ENCODE measurements at regions not wholly inside any gene's neighbourhood (a gene's known extent, or its start where the extent isn't known, plus 50 kb on each side); places are given as distances from the start of the nearest gene placed in this dataset.

- intact Hi-C loops (cut with micrococcal nuclease; ENCODE audit: unreplicated experiment): no loop called here
- DNase-seq (ENCODE audit: low spot score): no peak
- Histone ChIP-seq H3K4me1 (ENCODE audit: insufficient read depth, low read length, poor library complexity, severe bottlenecking) (peaks cover 4% of the 10 kb centered on the region), H3K9me2 (ENCODE audit: insufficient read depth, low read length) (no peaks in the 10 kb centered on the region), H3K9me3 (ENCODE audit: low read length) (no peaks in the 10 kb centered on the region), H3K4me2 (ENCODE audit: low read length) (no peak overlapping the region), H3K36me3 (ENCODE audit: insufficient read depth, low read length) (no peaks in the 10 kb centered on the region), H2AFZ (ENCODE audit: low read length) (no peak overlapping the region), H4K20me1 (ENCODE audit: insufficient read depth, low read length) (no peaks in the 10 kb centered on the region), H3K27ac (ENCODE audit: low read depth, low read length, poor library complexity, severe bottlenecking) (no peak overlapping the region), H3K4me3 (ENCODE audit: low read depth, low read length, poor library complexity, severe bottlenecking) (no peak overlapping the region), H3K79me2 (ENCODE audit: insufficient read depth, low read depth, low read length) (no peaks in the 10 kb centered on the region)
- POLR2A ChIA-PET: interaction anchor here (0.7 kb wide), 1 partner anchor 22 kb away, joined by 3 read pairs; no protein-coding TSS in a partner anchor
- CTCF ChIA-PET (ENCODE audit: unreplicated experiment): no interaction called here
- BruUV-seq (replicated peaks): no TSS peak
- TF ChIP-seq EZH2phosphoT487 (IDR thresholded peaks at IDR 0.05; ENCODE audit: borderline replicate concordance, low read depth, low read length): no peak
- TF ChIP-seq CTCF (conservative IDR thresholded peaks at IDR 0.05; ENCODE audit: low read length): no peak
Observed at GRCh38 chr7:18419456-18419855, 76.1 kb upstream of the HDAC9 start.

GRCh38 chr7:18420108-18420507 is 75.4 kb upstream of the HDAC9 start:
- intact Hi-C loops (cut with micrococcal nuclease; ENCODE audit: unreplicated experiment): no loop called here
- no peaks in the 10 kb centered on the region for H4K20me1 ChIP-seq (ENCODE audit: insufficient read depth, low read length)
- H2AFZ ChIP-seq (ENCODE audit: low read length): no peak overlapping the region
- H3K79me2 ChIP-seq (ENCODE audit: insufficient read depth, low read depth, low read length): no peaks in the 10 kb centered on the region
- H3K4me2 ChIP-seq (ENCODE audit: low read length): no peak overlapping the region
- ChIA-PET POLR2A (interaction anchor here (0.7 kb wide), 1 partner anchor 21 kb away, joined by 3 read pairs; no protein-coding TSS in a partner anchor), CTCF (ENCODE audit: unreplicated experiment) (no interaction called here)
- no peak for DNase-seq (ENCODE audit: low spot score)
- H3K36me3 ChIP-seq (ENCODE audit: insufficient read depth, low read length): no peaks in the 10 kb centered on the region
- peaks cover 4% of the 10 kb centered on the region for H3K4me1 ChIP-seq (ENCODE audit: insufficient read depth, low read length, poor library complexity, severe bottlenecking)
- no TSS peak for BruUV-seq (replicated peaks)
- TF ChIP-seq CTCF (conservative IDR thresholded peaks at IDR 0.05; ENCODE audit: low read length): no peak
- no peak for TF ChIP-seq EZH2phosphoT487 (IDR thresholded peaks at IDR 0.05; ENCODE audit: borderline replicate concordance, low read depth, low read length)
- no peak overlapping the region for H3K4me3 ChIP-seq (ENCODE audit: low read depth, low read length, poor library complexity, severe bottlenecking)
- H3K9me3 ChIP-seq (ENCODE audit: low read length): no peaks in the 10 kb centered on the region
- no peak overlapping the region for H3K27ac ChIP-seq (ENCODE audit: low read depth, low read length, poor library complexity, severe bottlenecking)
- no peaks in the 10 kb centered on the region for H3K9me2 ChIP-seq (ENCODE audit: insufficient read depth, low read length)

GRCh38 chr7:18420748-18421147 is 74.8 kb upstream of the HDAC9 start:
- Histone ChIP-seq H3K79me2 (ENCODE audit: insufficient read depth, low read depth, low read length) (no peaks in the 10 kb centered on the region), H3K4me2 (ENCODE audit: low read length) (no peak overlapping the region), H4K20me1 (ENCODE audit: insufficient read depth, low read length) (no peaks in the 10 kb centered on the region), H3K4me3 (ENCODE audit: low read depth, low read length, poor library complexity, severe bottlenecking) (no peak overlapping the region), H3K4me1 (ENCODE audit: insufficient read depth, low read length, poor library complexity, severe bottlenecking) (peaks cover 4% of the 10 kb centered on the region), H2AFZ (ENCODE audit: low read length) (no peak overlapping the region), H3K27ac (ENCODE audit: low read depth, low read length, poor library complexity, severe bottlenecking) (no peak overlapping the region), H3K36me3 (ENCODE audit: insufficient read depth, low read length) (no peaks in the 10 kb centered on the region), H3K9me3 (ENCODE audit: low read length) (no peaks in the 10 kb centered on the region), H3K9me2 (ENCODE audit: insufficient read depth, low read length) (no peaks in the 10 kb centered on the region)
- no TSS peak for BruUV-seq (replicated peaks)
- CTCF ChIA-PET (ENCODE audit: unreplicated experiment): no interaction called here
- intact Hi-C loops (cut with micrococcal nuclease; ENCODE audit: unreplicated experiment): no loop called here
- POLR2A ChIA-PET: interaction anchor here (0.6 to 1.2 kb wide), 2 partner anchors 74 to 248 kb away, joined by 3 to 4 read pairs; partner anchors contain the start of gene HDAC9
- TF ChIP-seq CTCF (conservative IDR thresholded peaks at IDR 0.05; ENCODE audit: low read length) (no peak), EZH2phosphoT487 (IDR thresholded peaks at IDR 0.05; ENCODE audit: borderline replicate concordance, low read depth, low read length) (no peak)
- DNase-seq (ENCODE audit: low spot score): no peak
